ENCODE measurements at regions not wholly inside any gene's neighbourhood (a gene's known extent, or its start where the extent isn't known, plus 50 kb on each side); places are given as distances from the start of the nearest gene placed in this dataset.
"Not testable (repeated sequence)": the region's sequence is repeated elsewhere in the genome, so short reads cannot be mapped to it uniquely, and the experiment has no call there.

GRCh38 chr1:244329591-244330317, 122.0 kb downstream of the ADSS2 start:
- TF ChIP-seq CTCF (IDR thresholded peaks at IDR 0.05; ENCODE audit: extremely low read depth, missing control alignments), result no peak
- no peak for DNase-seq (ENCODE audit: low spot score)

- no peak for TF ChIP-seq CTCF (IDR thresholded peaks at IDR 0.05; ENCODE audit: extremely low read depth, missing control alignments)
- DNase-seq (ENCODE audit: low spot score), result no peak
Measured at GRCh38 chr1:244330318-244330625, 121.4 kb downstream of the ADSS2 start.

- DNase-seq (ENCODE audit: low spot score), result not testable (repeated sequence)
Measured at GRCh38 chr1:244332761-244333160, 118.9 kb downstream of the ADSS2 start.

GRCh38 chr1:244334315-244334714, 117.4 kb downstream of the ADSS2 start:
- not testable (repeated sequence) for DNase-seq (ENCODE audit: low spot score)

- DNase-seq (ENCODE audit: low spot score), result not testable (repeated sequence)
Measured at GRCh38 chr1:244334842-244335241, 116.9 kb downstream of the ADSS2 start.

GRCh38 chr1:244335456-244335855, 116.3 kb downstream of the ADSS2 start:
- no peak for DNase-seq (ENCODE audit: low spot score)
- TF ChIP-seq CTCF (IDR thresholded peaks at IDR 0.05; ENCODE audit: extremely low read depth, missing control alignments), result no peak

GRCh38 chr1:244336232-244336899, 115.3 kb downstream of the ADSS2 start:
- DNase-seq (ENCODE audit: low spot score), result no peak
- no peak for TF ChIP-seq CTCF (IDR thresholded peaks at IDR 0.05; ENCODE audit: extremely low read depth, missing control alignments)

- DNase-seq (ENCODE audit: low spot score), result no peak
- no peak for TF ChIP-seq CTCF (IDR thresholded peaks at IDR 0.05; ENCODE audit: extremely low read depth, missing control alignments)
Measured at GRCh38 chr1:244337839-244338238, 113.9 kb downstream of the ADSS2 start.

GRCh38 chr1:244339073-244339692, 112.5 kb downstream of the ADSS2 start:
- no peak for DNase-seq (ENCODE audit: low spot score)
- TF ChIP-seq CTCF (IDR thresholded peaks at IDR 0.05; ENCODE audit: extremely low read depth, missing control alignments), result no peak
